WERI-Rb-1 (cell line): ENCODE measurements at regions not wholly inside any gene's neighbourhood (a gene's known extent, or its start where the extent isn't known, plus 50 kb on each side); places are given as distances from the start of the nearest gene placed in this dataset.

Experiments
- DNase-seq: peaks from one replicate; pipeline ENCODE4 v3.0.0-alpha.2; 2020
- H3K27ac ChIP-seq: fragments of 250-450 bp; sonication (Bioruptor Pico); 2 replicates; pipeline ENCODE4 v1.5.1; 2020; ENCODE audit warnings: mild to moderate bottlenecking, moderate library complexity
- H3K27me3 ChIP-seq: fragments of 250-450 bp; sonication (Bioruptor Pico); 2 replicates; pipeline ENCODE4 v1.5.1; 2021; ENCODE audit warnings: mild to moderate bottlenecking, low read depth, moderate library complexity; ENCODE audit not compliant: insufficient read depth, severe bottlenecking
- H3K36me3 ChIP-seq: fragments of 250-450 bp; sonication (Bioruptor Pico); 2 replicates; pipeline ENCODE4 v1.5.1; 2020; ENCODE audit warnings: mild to moderate bottlenecking, moderate library complexity
- H3K4me3 ChIP-seq: 2 replicates; pipeline ENCODE4 v1.5.1; 2011; ENCODE audit warnings: low read depth, mild to moderate bottlenecking, control low read depth, low read length
- H3K9me3 ChIP-seq: fragments of 250-450 bp; sonication (Bioruptor Pico); 2 replicates; pipeline ENCODE4 v1.5.1; 2021; ENCODE audit warnings: mild to moderate bottlenecking, moderate library complexity; ENCODE audit not compliant: severe bottlenecking
- CTCF ChIP-seq: IDR thresholded peaks from 2 replicates; pipeline ENCODE4 v1.5.1; 2011; ENCODE audit warnings: low read depth, mild to moderate bottlenecking, control low read depth, inconsistent platforms, low read length

GRCh38 chr1:48121955-48122354, 100.6 kb upstream of the SLC5A9 start:
- TF ChIP-seq CTCF: no peak
- no peak for DNase-seq
- no peaks in the 10 kb centered on the region for H3K9me3 ChIP-seq

GRCh38 chr1:48120621-48121020, 101.9 kb upstream of the SLC5A9 start:
- Histone ChIP-seq H3K27ac (no peak overlapping the region), H3K9me3 (no peaks in the 10 kb centered on the region), H3K36me3 (no peaks in the 10 kb centered on the region), H3K27me3 (no peaks in the 10 kb centered on the region), H3K4me3 (no peak overlapping the region)
- no peak for DNase-seq
- TF ChIP-seq CTCF: no peak

More at GRCh38 chr1:48121955-48122354, 100.6 kb upstream of the SLC5A9 start:
- Histone ChIP-seq H3K27me3 (no peaks in the 10 kb centered on the region), H3K36me3 (no peaks in the 10 kb centered on the region), H3K27ac (no peak overlapping the region), H3K4me3 (no peak overlapping the region)

GRCh38 chr1:48115835-48116234, 106.7 kb upstream of the SLC5A9 start:
- no peak for DNase-seq
- Histone ChIP-seq H3K27me3 (no peaks in the 10 kb centered on the region), H3K36me3 (no peaks in the 10 kb centered on the region), H3K9me3 (no peaks in the 10 kb centered on the region), H3K27ac (no peak overlapping the region), H3K4me3 (no peak overlapping the region)
- TF ChIP-seq CTCF: no peak

- Histone ChIP-seq H3K27me3 (no peaks in the 10 kb centered on the region), H3K9me3 (no peaks in the 10 kb centered on the region), H3K27ac (no peak overlapping the region), H3K36me3 (no peaks in the 10 kb centered on the region), H3K4me3 (no peak overlapping the region)
- DNase-seq: no peak
- no peak for TF ChIP-seq CTCF
Measured at GRCh38 chr1:48114596-48115382, 107.7 kb upstream of the SLC5A9 start.

GRCh38 chr1:48109390-48110013, 112.3 kb upstream of the TRABD2B start:
- H3K27ac ChIP-seq: no peak overlapping the region
- H3K27me3 ChIP-seq: no peaks in the 10 kb centered on the region
- no peaks in the 10 kb centered on the region for H3K36me3 ChIP-seq
- TF ChIP-seq CTCF: peak; percentile 80
- no peaks in the 10 kb centered on the region for H3K9me3 ChIP-seq
- H3K4me3 ChIP-seq: no peak overlapping the region
- no peak for DNase-seq
